ENCODE measurements at regions not wholly inside any gene's neighbourhood (a gene's known extent, or its start where the extent isn't known, plus 50 kb on each side); places are given as distances from the start of the nearest gene placed in this dataset.

DNA sequence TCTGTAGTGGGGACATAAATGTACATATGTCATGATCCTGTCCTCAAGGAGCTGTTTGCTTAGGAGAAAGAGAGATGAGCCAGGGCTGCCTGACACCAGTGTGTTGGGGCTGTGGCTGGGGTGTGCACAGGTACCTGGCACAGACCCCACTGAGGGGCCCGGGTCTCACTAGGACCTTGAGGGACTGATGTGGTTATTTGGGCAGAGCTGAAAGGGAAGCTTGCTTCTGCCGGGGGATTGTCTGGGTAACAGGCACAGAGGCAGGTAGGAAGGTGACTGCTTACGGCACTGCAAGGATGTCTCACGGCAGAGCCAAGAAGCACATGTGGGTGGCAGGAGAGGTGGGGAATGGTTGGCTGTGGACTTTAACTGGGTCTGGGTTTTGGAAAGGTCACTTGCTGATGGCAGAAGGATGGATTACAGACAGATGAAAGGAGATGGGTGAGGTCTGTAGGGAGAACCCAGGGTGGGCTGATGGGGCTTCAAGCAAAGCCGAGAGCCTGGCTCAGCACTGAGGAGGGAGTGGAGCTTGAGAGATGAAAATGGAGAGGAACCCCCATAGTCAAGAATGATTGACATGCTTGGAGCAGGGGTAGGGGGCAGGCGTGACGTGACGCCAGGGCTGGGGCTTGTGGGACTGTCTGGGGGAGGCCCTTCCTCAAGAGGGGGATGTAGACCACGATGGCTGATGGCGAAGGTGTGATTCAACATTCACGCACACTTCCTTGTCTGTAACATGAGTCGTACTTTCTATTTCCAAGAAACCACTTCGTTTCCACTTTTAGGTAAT is 207.7 kb upstream of the SHH start:
- Histone ChIP-seq H3K27me3 (ENCODE audit: low read length) (no peaks in the 10 kb centered on the region), H3K27ac (ENCODE audit: low read depth, low read length) (no peak overlapping the region), H3K79me2 (ENCODE audit: insufficient read depth, low read length) (no peaks in the 10 kb centered on the region), H3K9me2 (replicated peaks; ENCODE audit: insufficient read depth, low read length) (no peaks in the 10 kb centered on the region), H3K36me3 (ENCODE audit: low read length) (no peaks in the 10 kb centered on the region), H3K4me2 (ENCODE audit: low read depth, low read length, poor library complexity, severe bottlenecking) (no peak overlapping the region), H3K4me3 (ENCODE audit: insufficient read depth, low read length, poor library complexity, severe bottlenecking) (no peak overlapping the region), H3F3A (ENCODE audit: insufficient read depth) (no peaks in the 10 kb centered on the region), H3K9ac (ENCODE audit: low read length) (no peak overlapping the region), H2AFZ (ENCODE audit: low read depth, low read length, severe bottlenecking) (no peak overlapping the region), H4K20me1 (ENCODE audit: low read depth, low read length) (no peaks in the 10 kb centered on the region), H3K9me3 (ENCODE audit: insufficient read depth, low read length) (no peaks in the 10 kb centered on the region)
- TF ChIP-seq EZH2phosphoT487 (conservative IDR thresholded peaks at IDR 0.05; ENCODE audit: low read length): no peak
- no peak for TF ChIP-seq CTCF (IDR thresholded peaks at IDR 0.05; ENCODE audit: insufficient read depth, low read length, poor library complexity, severe bottlenecking)

- Histone ChIP-seq H3K4me3 (ENCODE audit: insufficient read depth, low read length, poor library complexity, severe bottlenecking) (no peak overlapping the region), H3K27me3 (ENCODE audit: low read length) (no peaks in the 10 kb centered on the region), H3F3A (ENCODE audit: insufficient read depth) (no peaks in the 10 kb centered on the region), H3K79me2 (ENCODE audit: insufficient read depth, low read length) (no peaks in the 10 kb centered on the region), H3K9me2 (replicated peaks; ENCODE audit: insufficient read depth, low read length) (no peaks in the 10 kb centered on the region), H3K4me2 (ENCODE audit: low read depth, low read length, poor library complexity, severe bottlenecking) (no peak overlapping the region), H3K9ac (ENCODE audit: low read length) (no peak overlapping the region), H3K36me3 (ENCODE audit: low read length) (no peaks in the 10 kb centered on the region), H4K20me1 (ENCODE audit: low read depth, low read length) (no peaks in the 10 kb centered on the region), H3K27ac (ENCODE audit: low read depth, low read length) (no peak overlapping the region), H3K9me3 (ENCODE audit: insufficient read depth, low read length) (no peaks in the 10 kb centered on the region), H2AFZ (ENCODE audit: low read depth, low read length, severe bottlenecking) (no peak overlapping the region)
- no peak for TF ChIP-seq CTCF (IDR thresholded peaks at IDR 0.05; ENCODE audit: insufficient read depth, low read length, poor library complexity, severe bottlenecking)
- TF ChIP-seq EZH2phosphoT487 (conservative IDR thresholded peaks at IDR 0.05; ENCODE audit: low read length): no peak
These were observed 207.0 kb upstream of the SHH start for GRCh38 chr7:156019308-156019707.

- no peak for TF ChIP-seq EZH2phosphoT487 (conservative IDR thresholded peaks at IDR 0.05; ENCODE audit: low read length)
- no peak for TF ChIP-seq CTCF (IDR thresholded peaks at IDR 0.05; ENCODE audit: insufficient read depth, low read length, poor library complexity, severe bottlenecking)
- Histone ChIP-seq H3K4me2 (ENCODE audit: low read depth, low read length, poor library complexity, severe bottlenecking) (no peak overlapping the region), H3K9me2 (replicated peaks; ENCODE audit: insufficient read depth, low read length) (no peaks in the 10 kb centered on the region), H4K20me1 (ENCODE audit: low read depth, low read length) (no peaks in the 10 kb centered on the region), H3K36me3 (ENCODE audit: low read length) (no peaks in the 10 kb centered on the region; the same call in 1 of the 2 replicates), H3K4me3 (ENCODE audit: insufficient read depth, low read length, poor library complexity, severe bottlenecking) (no peak overlapping the region), H2AFZ (ENCODE audit: low read depth, low read length, severe bottlenecking) (no peak overlapping the region), H3K27me3 (ENCODE audit: low read length) (no peaks in the 10 kb centered on the region), H3K27ac (ENCODE audit: low read depth, low read length) (no peak overlapping the region), H3K9ac (ENCODE audit: low read length) (no peak overlapping the region), H3F3A (ENCODE audit: insufficient read depth) (no peaks in the 10 kb centered on the region), H3K79me2 (ENCODE audit: insufficient read depth, low read length) (no peaks in the 10 kb centered on the region), H3K9me3 (ENCODE audit: insufficient read depth, low read length) (peaks cover 7% of the 10 kb centered on the region; the same call in 1 of the 2 replicates)
These were observed 205.8 kb upstream of the SHH start for GRCh38 chr7:156017916-156018700.
